Astrocyte of the spinal cord (primary cell): ENCODE measurements at regions not wholly inside any gene's neighbourhood (a gene's known extent, or its start where the extent isn't known, plus 50 kb on each side); places are given as distances from the start of the nearest gene placed in this dataset.
A peak's percentile ranks its signal among the peaks of the same experiment; 100 is the strongest.

Source experiments
- DNase-seq: peaks from one replicate; pipeline ENCODE4 v3.0.0; 2011; ENCODE audit warnings: low read depth, low spot score
- H3K4me3 ChIP-seq: 2 replicates; pipeline ENCODE4 v1.5.1; 2011; ENCODE audit warnings: low read depth, mild to moderate bottlenecking, low read length, moderate library complexity
- in situ Hi-C: cut with HindIII; loops from 2 replicates; pipeline ENCODE4 v1.10.0; 2017; ENCODE audit warnings: low sequenced_read_pairs
- TF ChIP-seq, protein P1 (sequence below): IDR thresholded peaks from 2 replicates; pipeline ENCODE4 v1.5.1; 2012; ENCODE audit warnings: low read depth, mild to moderate bottlenecking, low read length, inconsistent platforms

DNA sequence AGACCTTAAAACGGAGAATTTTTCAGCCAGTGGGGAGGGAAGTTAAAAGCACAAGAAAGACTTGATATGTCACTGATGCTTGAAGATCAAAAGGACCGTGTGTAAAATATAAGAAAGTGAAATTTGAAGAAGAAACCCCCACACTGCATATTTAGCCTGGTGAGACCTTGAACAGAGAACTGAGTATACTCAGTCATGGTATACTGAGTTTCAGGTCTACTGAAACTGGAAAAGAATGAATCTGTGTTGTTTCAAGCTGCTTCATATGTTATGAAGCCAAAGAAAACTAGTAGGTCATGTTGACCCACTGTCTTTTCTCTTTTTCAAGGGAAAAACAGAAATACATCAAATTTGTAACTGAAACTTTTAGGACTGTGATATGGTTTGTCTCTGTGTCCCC, 443.8 kb upstream of the GJE1 start:
- no peak overlapping the region for H3K4me3 ChIP-seq
- in situ Hi-C loops: no loop called here
- no peak for DNase-seq
- TF ChIP-seq, protein P1, sequence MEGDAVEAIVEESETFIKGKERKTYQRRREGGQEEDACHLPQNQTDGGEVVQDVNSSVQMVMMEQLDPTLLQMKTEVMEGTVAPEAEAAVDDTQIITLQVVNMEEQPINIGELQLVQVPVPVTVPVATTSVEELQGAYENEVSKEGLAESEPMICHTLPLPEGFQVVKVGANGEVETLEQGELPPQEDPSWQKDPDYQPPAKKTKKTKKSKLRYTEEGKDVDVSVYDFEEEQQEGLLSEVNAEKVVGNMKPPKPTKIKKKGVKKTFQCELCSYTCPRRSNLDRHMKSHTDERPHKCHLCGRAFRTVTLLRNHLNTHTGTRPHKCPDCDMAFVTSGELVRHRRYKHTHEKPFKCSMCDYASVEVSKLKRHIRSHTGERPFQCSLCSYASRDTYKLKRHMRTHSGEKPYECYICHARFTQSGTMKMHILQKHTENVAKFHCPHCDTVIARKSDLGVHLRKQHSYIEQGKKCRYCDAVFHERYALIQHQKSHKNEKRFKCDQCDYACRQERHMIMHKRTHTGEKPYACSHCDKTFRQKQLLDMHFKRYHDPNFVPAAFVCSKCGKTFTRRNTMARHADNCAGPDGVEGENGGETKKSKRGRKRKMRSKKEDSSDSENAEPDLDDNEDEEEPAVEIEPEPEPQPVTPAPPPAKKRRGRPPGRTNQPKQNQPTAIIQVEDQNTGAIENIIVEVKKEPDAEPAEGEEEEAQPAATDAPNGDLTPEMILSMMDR: no peak

DNA sequence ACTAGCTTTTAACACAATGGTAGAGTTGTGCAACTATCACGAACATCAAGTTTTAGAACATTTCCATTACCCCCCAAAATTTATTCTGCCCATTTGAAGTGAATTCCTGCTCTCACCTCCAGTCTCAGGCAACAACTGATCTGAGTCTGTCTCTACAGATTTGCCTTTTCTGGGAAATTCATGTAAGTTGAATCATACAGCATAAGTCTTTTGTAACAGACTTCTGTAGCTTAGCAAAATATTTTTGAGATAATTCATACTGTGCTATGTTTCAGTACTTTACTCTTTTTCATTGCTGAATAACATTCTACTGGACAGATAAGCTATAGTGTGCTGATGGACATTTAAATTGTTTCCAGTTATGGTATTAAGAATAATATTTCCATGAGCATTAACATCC, 447.3 kb upstream of the GJE1 start:
- TF ChIP-seq, protein P1: no peak
- no peak for DNase-seq
- H3K4me3 ChIP-seq: no peak overlapping the region
- in situ Hi-C loops: no loop called here

DNA sequence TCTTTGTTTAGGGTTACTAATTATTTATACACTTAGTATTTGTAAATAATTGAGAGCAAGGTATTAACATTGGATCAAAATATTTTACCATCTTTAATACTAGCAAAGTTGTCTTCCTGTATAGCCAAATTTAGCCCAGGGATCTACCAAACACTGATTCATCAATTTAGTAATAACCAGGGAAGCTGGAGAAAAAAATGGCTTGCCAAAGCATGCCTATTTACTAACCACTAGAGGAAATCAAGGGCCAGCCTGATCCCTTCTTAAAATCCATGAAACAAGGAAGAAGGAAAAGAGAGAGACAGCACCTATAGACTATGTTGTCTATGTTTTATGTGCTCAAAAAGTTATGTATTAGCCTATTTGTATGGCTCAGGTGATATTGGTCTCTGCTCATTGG, 450.3 kb upstream of the GJE1 start:
- in situ Hi-C loops: no loop called here
- no peak overlapping the region for H3K4me3 ChIP-seq
- TF ChIP-seq, protein P1: no peak
- DNase-seq: no peak

DNA sequence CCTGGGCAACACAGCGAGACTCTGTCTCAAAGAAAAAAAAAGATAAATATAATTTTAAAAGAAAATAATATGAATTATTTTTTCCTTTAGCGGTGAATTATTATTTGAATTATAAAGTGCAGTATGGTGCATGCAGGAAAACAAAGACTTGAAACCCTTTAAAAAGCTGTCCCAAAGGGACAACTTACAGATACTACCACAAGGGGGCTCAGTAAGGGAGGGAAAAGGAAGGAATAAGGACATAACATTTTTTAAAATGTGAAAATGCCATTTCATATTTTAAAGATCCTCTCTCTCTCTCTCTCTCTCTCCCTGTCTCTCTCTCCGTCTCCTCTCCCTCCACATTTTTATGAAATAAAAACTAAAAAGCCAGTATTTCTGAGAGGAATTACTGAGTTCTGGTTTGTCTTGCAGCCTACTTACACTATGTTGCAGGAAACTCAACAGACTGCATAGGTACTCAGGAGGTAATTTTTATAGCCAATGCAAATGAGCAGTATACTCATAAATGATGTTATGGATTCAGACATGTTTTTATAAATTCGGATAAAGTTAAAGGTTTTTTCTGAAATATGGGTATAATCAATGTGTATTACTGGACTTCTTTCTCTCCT, 455.0 kb upstream of the GJE1 start:
- TF ChIP-seq, protein P1: peak; percentile 74
- in situ Hi-C loops: no loop called here
- peak; percentile 57 for DNase-seq
- H3K4me3 ChIP-seq: no peak overlapping the region

DNA sequence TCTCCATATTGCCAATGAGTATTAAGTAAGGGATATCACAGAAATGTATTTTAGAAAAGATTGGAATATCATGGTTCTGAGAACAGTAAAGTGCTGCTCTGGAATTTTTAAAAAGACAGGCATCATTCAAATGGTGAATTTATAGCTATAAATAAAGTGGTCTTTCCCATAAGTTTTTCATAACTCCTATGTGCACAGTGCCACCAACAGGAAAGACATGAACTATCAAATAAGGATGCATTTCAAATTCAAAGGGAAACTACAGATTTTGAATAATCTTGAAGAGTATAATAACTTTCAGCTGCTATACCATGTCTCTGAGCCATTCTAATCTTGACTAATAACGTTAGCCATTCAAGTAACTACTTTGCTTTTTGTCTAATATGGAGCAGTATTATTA, 456.8 kb upstream of the GJE1 start:
- DNase-seq: peak; percentile 29
- no peak overlapping the region for H3K4me3 ChIP-seq
- TF ChIP-seq, protein P1: peak; percentile 34
- in situ Hi-C loops: no loop called here

DNA sequence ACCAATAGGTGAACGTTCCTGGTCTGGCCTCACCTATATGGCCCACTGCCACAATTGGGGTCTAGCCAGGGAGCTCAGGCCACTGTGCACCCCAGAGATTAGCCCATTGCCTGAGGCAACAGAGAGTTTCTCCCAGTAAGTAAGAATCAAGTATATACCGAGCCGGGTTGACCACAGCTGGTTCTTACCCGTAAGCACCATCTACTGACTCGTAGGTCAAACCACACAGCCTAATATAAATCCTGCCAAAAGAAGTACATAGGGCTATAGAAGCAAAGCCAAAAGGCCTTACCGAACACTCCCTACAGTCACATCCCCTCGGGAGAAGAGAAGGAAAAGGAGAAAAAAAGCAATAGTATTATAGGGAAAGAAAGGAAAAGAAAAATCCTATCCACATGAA, 463.6 kb upstream of the GJE1 start:
- TF ChIP-seq, protein P1: no peak
- no peak for DNase-seq
- in situ Hi-C loops: no loop called here
- H3K4me3 ChIP-seq: no peak overlapping the region
